ENCODE measurements at regions not wholly inside any gene's neighbourhood (a gene's known extent, or its start where the extent isn't known, plus 50 kb on each side); places are given as distances from the start of the nearest gene placed in this dataset.

DNA sequence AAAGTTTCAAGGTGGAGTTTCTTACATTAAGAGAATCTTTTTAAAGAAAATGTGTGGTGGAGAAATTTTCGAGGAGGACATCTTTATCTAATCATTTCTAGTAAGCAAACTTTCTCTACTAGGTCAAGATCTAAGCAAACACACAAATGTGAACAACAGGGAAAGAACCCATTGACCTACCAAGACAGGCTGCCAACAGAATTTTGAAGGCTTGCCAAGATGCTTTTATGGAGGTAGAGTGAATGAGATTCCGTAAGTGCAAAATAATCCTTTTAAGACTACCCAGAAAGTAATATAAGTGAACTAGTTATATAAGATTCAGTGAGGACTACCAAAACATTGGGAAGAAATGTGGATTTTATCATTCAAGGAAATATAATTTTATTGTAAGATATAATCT is 357.1 kb upstream of the PDE3A start:
- intact Hi-C loops (cut with DNase I), result no loop called here
- Histone ChIP-seq H3K4me3 (no peak overlapping the region), H3K27me3 (no peaks in the 10 kb centered on the region), H3K9me3 (no peaks in the 10 kb centered on the region), H3K4me1 (no peaks in the 10 kb centered on the region), H3K36me3 (no peaks in the 10 kb centered on the region), H3K27ac (no peak overlapping the region)
- ATAC-seq, result peak; percentile 83
- peak in 2 of 4 donors; percentile 27 to 36 for DNase-seq
- TF ChIP-seq, protein P1, sequence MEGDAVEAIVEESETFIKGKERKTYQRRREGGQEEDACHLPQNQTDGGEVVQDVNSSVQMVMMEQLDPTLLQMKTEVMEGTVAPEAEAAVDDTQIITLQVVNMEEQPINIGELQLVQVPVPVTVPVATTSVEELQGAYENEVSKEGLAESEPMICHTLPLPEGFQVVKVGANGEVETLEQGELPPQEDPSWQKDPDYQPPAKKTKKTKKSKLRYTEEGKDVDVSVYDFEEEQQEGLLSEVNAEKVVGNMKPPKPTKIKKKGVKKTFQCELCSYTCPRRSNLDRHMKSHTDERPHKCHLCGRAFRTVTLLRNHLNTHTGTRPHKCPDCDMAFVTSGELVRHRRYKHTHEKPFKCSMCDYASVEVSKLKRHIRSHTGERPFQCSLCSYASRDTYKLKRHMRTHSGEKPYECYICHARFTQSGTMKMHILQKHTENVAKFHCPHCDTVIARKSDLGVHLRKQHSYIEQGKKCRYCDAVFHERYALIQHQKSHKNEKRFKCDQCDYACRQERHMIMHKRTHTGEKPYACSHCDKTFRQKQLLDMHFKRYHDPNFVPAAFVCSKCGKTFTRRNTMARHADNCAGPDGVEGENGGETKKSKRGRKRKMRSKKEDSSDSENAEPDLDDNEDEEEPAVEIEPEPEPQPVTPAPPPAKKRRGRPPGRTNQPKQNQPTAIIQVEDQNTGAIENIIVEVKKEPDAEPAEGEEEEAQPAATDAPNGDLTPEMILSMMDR (IDR thresholded peaks at IDR 0.05), result no peak

DNA sequence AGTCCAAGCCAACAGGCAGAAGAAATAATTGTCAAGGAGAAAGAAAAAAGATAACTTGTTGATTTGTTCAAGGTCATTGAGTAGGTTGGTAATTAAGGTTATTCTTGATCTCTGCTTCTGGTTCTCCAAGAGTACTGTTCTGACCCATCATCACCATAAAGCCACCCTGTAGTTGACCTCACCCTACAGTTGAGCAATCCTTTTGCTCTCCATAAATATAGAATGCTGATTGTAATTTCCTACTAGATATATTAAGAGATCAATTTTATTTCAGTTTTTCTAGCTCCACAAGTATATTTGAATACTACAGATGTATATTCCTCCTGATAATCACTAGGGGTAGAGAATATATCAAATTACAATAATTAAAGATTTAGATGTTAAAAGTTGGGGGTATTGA is 350.5 kb upstream of the PDE3A start:
- no peaks in the 10 kb centered on the region for H3K36me3 ChIP-seq
- DNase-seq, result no peak
- no peak for ATAC-seq
- intact Hi-C loops (cut with DNase I), result no loop called here
- TF ChIP-seq, protein P1 (IDR thresholded peaks at IDR 0.05), result no peak
- no peaks in the 10 kb centered on the region for H3K27me3 ChIP-seq
- no peak overlapping the region for H3K27ac ChIP-seq
- no peaks in the 10 kb centered on the region for H3K4me1 ChIP-seq
- H3K4me3 ChIP-seq, result no peak overlapping the region
- H3K9me3 ChIP-seq, result no peaks in the 10 kb centered on the region

DNA sequence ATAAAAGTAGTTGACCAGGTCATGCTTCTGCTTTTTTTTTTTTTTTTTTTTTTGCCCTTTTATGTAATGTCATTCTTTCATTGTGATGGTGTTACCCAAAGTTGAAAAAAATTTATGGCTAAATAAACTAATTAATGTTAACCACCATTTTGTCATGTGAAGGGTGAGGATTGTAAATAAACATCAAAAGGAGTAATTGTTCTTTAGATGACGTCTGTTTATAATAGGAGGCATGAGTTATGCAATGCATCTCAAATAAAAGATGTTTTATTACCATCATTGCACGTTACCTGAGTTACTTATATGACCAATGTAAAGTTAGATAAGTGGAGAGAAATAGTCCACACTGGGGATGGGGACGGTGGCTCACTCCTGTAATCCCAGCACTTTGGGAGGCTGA is 349.9 kb upstream of the PDE3A start:
- intact Hi-C loops (cut with DNase I), result no loop called here
- no peak overlapping the region for H3K27ac ChIP-seq

DNA sequence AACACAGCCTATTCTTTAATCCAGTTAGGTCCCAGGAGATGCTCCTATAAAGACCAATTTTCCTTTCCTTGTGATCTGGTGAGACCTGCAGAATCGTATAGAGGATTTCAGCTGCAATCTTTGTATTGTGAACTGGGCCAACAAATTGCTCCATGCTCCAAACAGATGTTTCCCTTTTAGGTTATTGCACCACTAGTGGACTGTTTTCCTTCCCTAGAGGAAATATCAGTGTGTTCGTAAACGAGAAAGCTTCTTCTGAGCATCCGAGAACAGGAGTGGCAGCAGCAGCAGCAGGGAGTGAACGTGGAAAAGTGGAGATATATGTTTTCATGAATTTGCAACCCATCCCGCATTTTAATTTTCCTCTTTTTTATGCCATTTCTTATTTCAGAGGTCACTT is 344.1 kb upstream of the PDE3A start:
- Histone ChIP-seq H3K27ac (no peak overlapping the region), H3K9me3 (no peaks in the 10 kb centered on the region), H3K4me1 (no peaks in the 10 kb centered on the region), H3K4me3 (no peak overlapping the region), H3K36me3 (no peaks in the 10 kb centered on the region), H3K27me3 (no peaks in the 10 kb centered on the region)
- intact Hi-C loops (cut with DNase I), result no loop called here
- DNase-seq, result peak in 2 of 4 donors; percentile 48 to 65
- TF ChIP-seq, protein P1 (IDR thresholded peaks at IDR 0.05), result no peak
- no peak for ATAC-seq

More for the DNA sequence above, 349.9 kb upstream of the PDE3A start:
- DNase-seq (no peak), ATAC-seq (no peak)
- Histone ChIP-seq H3K36me3 (no peaks in the 10 kb centered on the region), H3K27me3 (no peaks in the 10 kb centered on the region), H3K4me1 (no peaks in the 10 kb centered on the region), H3K4me3 (no peak overlapping the region), H3K9me3 (no peaks in the 10 kb centered on the region)
- TF ChIP-seq, protein P1 (IDR thresholded peaks at IDR 0.05), result no peak

DNA sequence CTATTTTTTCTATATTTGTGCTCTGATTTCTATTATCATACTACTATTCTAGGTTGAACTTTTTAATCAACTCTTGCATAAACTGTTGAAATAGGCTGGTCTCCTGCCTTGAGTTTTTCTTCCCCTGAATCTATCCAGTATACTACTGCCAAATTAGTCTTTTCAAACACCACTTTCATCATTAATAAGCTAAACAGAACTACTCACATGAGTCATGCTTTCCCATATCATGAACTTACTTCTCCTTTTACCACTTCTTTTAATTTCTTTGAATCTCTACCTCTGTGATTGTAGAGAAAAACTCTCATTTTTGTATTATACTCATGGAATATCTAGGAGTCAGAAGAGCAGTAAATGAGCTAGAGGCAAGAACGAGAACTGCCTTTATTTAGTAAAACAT is 340.3 kb upstream of the PDE3A start:
- TF ChIP-seq, protein P1 (IDR thresholded peaks at IDR 0.05), result no peak
- Histone ChIP-seq H3K27me3 (no peaks in the 10 kb centered on the region), H3K4me3 (no peak overlapping the region), H3K36me3 (no peaks in the 10 kb centered on the region), H3K4me1 (no peaks in the 10 kb centered on the region), H3K9me3 (no peaks in the 10 kb centered on the region), H3K27ac (no peak overlapping the region)
- ATAC-seq (peak; percentile 23), DNase-seq (no peak)
- intact Hi-C loops (cut with DNase I), result no loop called here

Measured in left lung (tissue), 4 donors.